ENCODE measurements at regions not wholly inside any gene's neighbourhood (a gene's known extent, or its start where the extent isn't known, plus 50 kb on each side); places are given as distances from the start of the nearest gene placed in this dataset.

GRCh38 chr6:80425089-80425823 is 318.8 kb downstream of the BCKDHB start:
- Histone ChIP-seq H3K4me1 (ENCODE audit: control insufficient read depth, insufficient read depth, low read length) (no peaks in the 10 kb centered on the region), H4K20me1 (ENCODE audit: control insufficient read depth, insufficient read depth) (no peaks in the 10 kb centered on the region), H3K27me3 (replicated peaks in 1 of 2; ENCODE audit: control insufficient read depth in 2 of 2, insufficient read depth in 2 of 2, low read length in 1 of 2) (no peaks in the 10 kb centered on the region), H3K79me2 (ENCODE audit: control insufficient read depth, insufficient read depth, low read length) (no peaks in the 10 kb centered on the region), H2AFZ (ENCODE audit: control insufficient read depth, low read depth, low read length) (no peak overlapping the region), H3K4me2 (ENCODE audit: control insufficient read depth, insufficient read depth) (no peak overlapping the region), H3K36me3 (ENCODE audit: control insufficient read depth in 2 of 2, insufficient read depth in 2 of 2, low read length in 1 of 2) (no peaks in the 10 kb centered on the region), H3K27ac (ENCODE audit: control insufficient read depth, insufficient read depth) (no peak overlapping the region), H3K9ac (ENCODE audit: control insufficient read depth, insufficient read depth, low read length) (no peak overlapping the region), H3K4me3 (no peak overlapping the region), H3K9me3 (replicated peaks; ENCODE audit: control insufficient read depth, insufficient read depth, low read length) (no peaks in the 10 kb centered on the region; the same call in 2 of the 3 replicates)
- ChIA-PET RAD21 (ENCODE audit: unreplicated experiment) (interaction anchor here (1.0 kb wide), 1 partner anchor 29 kb away, joined by 4 read pairs; no protein-coding TSS in a partner anchor), POLR2A (no interaction called here), SMC1A (ENCODE audit: uncharacterized antibody, unreplicated experiment) (no interaction called here), CTCF (no interaction called here)
- no peak for ATAC-seq
- intact Hi-C loops (cut with micrococcal nuclease; ENCODE audit: unreplicated experiment) (no loop called here), in situ Hi-C loops (cut with MboI) (no loop called here)
- no peak for FAIRE-seq
- no TSS peak for BruUV-seq (replicated peaks)
- DNase-seq (ENCODE audit: low read depth, low spot score) = no peak
- 48% methylated on average over 2 of the region's 2 CpGs for WGBS (ENCODE audit: insufficient coverage, insufficient replicate concordance, low lambda C conversion rate, missing lambda C conversion rate)
- TF ChIP-seq HDGF (IDR thresholded peaks at IDR 0.05) (no peak), KDM1A (IDR thresholded peaks at IDR 0.05; ENCODE audit: borderline replicate concordance) (no peak), RAD21 (IDR thresholded peaks at IDR 0.05; ENCODE audit: insufficient read depth, low read depth, low read length) (no peak), TCF12 (IDR thresholded peaks at IDR 0.05; ENCODE audit: low read depth, low read length) (no peak), SMAD5 (IDR thresholded peaks at IDR 0.05; ENCODE audit: low read depth) (no peak), BACH1 (IDR thresholded peaks at IDR 0.05; ENCODE audit: borderline replicate concordance) (no peak), ELK1 (IDR thresholded peaks at IDR 0.05; ENCODE audit: low read depth, low read length) (no peak), CHD4 (IDR thresholded peaks at IDR 0.05) (no peak), TARDBP (IDR thresholded peaks at IDR 0.05; ENCODE audit: borderline replicate concordance) (no peak), ZBTB4 (CRISPR knock-in tag; IDR thresholded peaks at IDR 0.05) (no peak), RELA (IDR thresholded peaks at IDR 0.05; ENCODE audit: borderline replicate concordance, partially characterized antibody) (no peak)
- TF ChIP-seq, protein P1, sequence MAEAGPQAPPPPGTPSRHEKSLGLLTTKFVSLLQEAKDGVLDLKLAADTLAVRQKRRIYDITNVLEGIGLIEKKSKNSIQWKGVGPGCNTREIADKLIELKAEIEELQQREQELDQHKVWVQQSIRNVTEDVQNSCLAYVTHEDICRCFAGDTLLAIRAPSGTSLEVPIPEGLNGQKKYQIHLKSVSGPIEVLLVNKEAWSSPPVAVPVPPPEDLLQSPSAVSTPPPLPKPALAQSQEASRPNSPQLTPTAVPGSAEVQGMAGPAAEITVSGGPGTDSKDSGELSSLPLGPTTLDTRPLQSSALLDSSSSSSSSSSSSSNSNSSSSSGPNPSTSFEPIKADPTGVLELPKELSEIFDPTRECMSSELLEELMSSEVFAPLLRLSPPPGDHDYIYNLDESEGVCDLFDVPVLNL (IDR thresholded peaks at IDR 0.05; ENCODE audit: low read depth, low read length) = no peak
